ENCODE measurements at regions not wholly inside any gene's neighbourhood (a gene's known extent, or its start where the extent isn't known, plus 50 kb on each side); places are given as distances from the start of the nearest gene placed in this dataset.

- DNase-seq (ENCODE audit: insufficient read length, low spot score, missing footprints): no peak
- peaks cover 4% of the 10 kb centered on the region for H3K27me3 ChIP-seq (ENCODE audit: insufficient read depth, low read length)
- peaks cover 9% of the 10 kb centered on the region for H3K4me1 ChIP-seq (ENCODE audit: insufficient read depth, low read length)
- no peak overlapping the region for H3K27ac ChIP-seq (ENCODE audit: low read depth, low read length)
- peaks cover 1% of the 10 kb centered on the region for H3K9me3 ChIP-seq (ENCODE audit: low read depth, low read length)
- H3K79me2 ChIP-seq (ENCODE audit: insufficient read depth, low read length): no peaks in the 10 kb centered on the region
- H4K20me1 ChIP-seq (ENCODE audit: insufficient read depth, low read length): no peaks in the 10 kb centered on the region
- no peak overlapping the region for H2AFZ ChIP-seq (ENCODE audit: low read length)
- no peaks in the 10 kb centered on the region for H3K36me3 ChIP-seq (ENCODE audit: insufficient read depth, low read length)
- no peak overlapping the region for H3K4me3 ChIP-seq (ENCODE audit: insufficient read depth, low read length)
- H3K4me2 ChIP-seq (ENCODE audit: insufficient read depth, low read length): no peak overlapping the region
- no peak for TF ChIP-seq CTCF (IDR thresholded peaks at IDR 0.05; ENCODE audit: extremely low read depth, low read depth, low read length)
Observed at GRCh38 chr18:48467231-48467630, 58.0 kb upstream of the ZBTB7C start.

- no peak for TF ChIP-seq CTCF (IDR thresholded peaks at IDR 0.05; ENCODE audit: extremely low read depth, low read depth, low read length)
Observed at GRCh38 chr18:48462510-48462909, 53.3 kb upstream of the ZBTB7C start.

GRCh38 chr18:48460929-48461583 lies 51.9 kb upstream of the ZBTB7C start:
- H3K4me1 ChIP-seq (ENCODE audit: insufficient read depth, low read length): peaks cover 7% of the 10 kb centered on the region
- H3K27me3 ChIP-seq (ENCODE audit: insufficient read depth, low read length): peaks cover 15% of the 10 kb centered on the region
- H3K36me3 ChIP-seq (ENCODE audit: insufficient read depth, low read length): no peaks in the 10 kb centered on the region
- DNase-seq (ENCODE audit: insufficient read length, low spot score, missing footprints): no peak
- no peak overlapping the region for H2AFZ ChIP-seq (ENCODE audit: low read length)
- no peaks in the 10 kb centered on the region for H3K79me2 ChIP-seq (ENCODE audit: insufficient read depth, low read length)
- no peak overlapping the region for H3K4me2 ChIP-seq (ENCODE audit: insufficient read depth, low read length)
- no peak overlapping the region for H3K27ac ChIP-seq (ENCODE audit: low read depth, low read length)
- H3K4me3 ChIP-seq (ENCODE audit: insufficient read depth, low read length): no peak overlapping the region
- TF ChIP-seq CTCF (IDR thresholded peaks at IDR 0.05; ENCODE audit: extremely low read depth, low read depth, low read length): no peak
- no peaks in the 10 kb centered on the region for H3K9me3 ChIP-seq (ENCODE audit: low read depth, low read length)
- no peaks in the 10 kb centered on the region for H4K20me1 ChIP-seq (ENCODE audit: insufficient read depth, low read length)

More at GRCh38 chr18:48462510-48462909, 53.3 kb upstream of the ZBTB7C start:
- Histone ChIP-seq H3K4me2 (ENCODE audit: insufficient read depth, low read length) (no peak overlapping the region), H3K27me3 (ENCODE audit: insufficient read depth, low read length) (peaks cover 15% of the 10 kb centered on the region), H3K79me2 (ENCODE audit: insufficient read depth, low read length) (no peaks in the 10 kb centered on the region), H3K9me3 (ENCODE audit: low read depth, low read length) (no peaks in the 10 kb centered on the region), H3K27ac (ENCODE audit: low read depth, low read length) (no peak overlapping the region), H4K20me1 (ENCODE audit: insufficient read depth, low read length) (no peaks in the 10 kb centered on the region), H3K4me1 (ENCODE audit: insufficient read depth, low read length) (no peaks in the 10 kb centered on the region), H3K36me3 (ENCODE audit: insufficient read depth, low read length) (no peaks in the 10 kb centered on the region), H3K4me3 (ENCODE audit: insufficient read depth, low read length) (no peak overlapping the region), H2AFZ (ENCODE audit: low read length) (no peak overlapping the region)
- no peak for DNase-seq (ENCODE audit: insufficient read length, low spot score, missing footprints)

- Histone ChIP-seq H3K79me2 (ENCODE audit: insufficient read depth, low read length) (no peaks in the 10 kb centered on the region), H3K36me3 (ENCODE audit: insufficient read depth, low read length) (no peaks in the 10 kb centered on the region), H3K4me3 (ENCODE audit: insufficient read depth, low read length) (no peak overlapping the region), H4K20me1 (ENCODE audit: insufficient read depth, low read length) (no peaks in the 10 kb centered on the region), H3K9me3 (ENCODE audit: low read depth, low read length) (no peaks in the 10 kb centered on the region), H3K27me3 (ENCODE audit: insufficient read depth, low read length) (peaks cover 15% of the 10 kb centered on the region), H3K27ac (ENCODE audit: low read depth, low read length) (no peak overlapping the region), H3K4me1 (ENCODE audit: insufficient read depth, low read length) (peaks cover 18% of the 10 kb centered on the region), H2AFZ (ENCODE audit: low read length) (no peak overlapping the region), H3K4me2 (ENCODE audit: insufficient read depth, low read length) (no peak overlapping the region)
- no peak for TF ChIP-seq CTCF (IDR thresholded peaks at IDR 0.05; ENCODE audit: extremely low read depth, low read depth, low read length)
- no peak for DNase-seq (ENCODE audit: insufficient read length, low spot score, missing footprints)
Observed at GRCh38 chr18:48459465-48459864, 50.3 kb upstream of the ZBTB7C start.
